ENCODE measurements at regions not wholly inside any gene's neighbourhood (a gene's known extent, or its start where the extent isn't known, plus 50 kb on each side); places are given as distances from the start of the nearest gene placed in this dataset.

DNA sequence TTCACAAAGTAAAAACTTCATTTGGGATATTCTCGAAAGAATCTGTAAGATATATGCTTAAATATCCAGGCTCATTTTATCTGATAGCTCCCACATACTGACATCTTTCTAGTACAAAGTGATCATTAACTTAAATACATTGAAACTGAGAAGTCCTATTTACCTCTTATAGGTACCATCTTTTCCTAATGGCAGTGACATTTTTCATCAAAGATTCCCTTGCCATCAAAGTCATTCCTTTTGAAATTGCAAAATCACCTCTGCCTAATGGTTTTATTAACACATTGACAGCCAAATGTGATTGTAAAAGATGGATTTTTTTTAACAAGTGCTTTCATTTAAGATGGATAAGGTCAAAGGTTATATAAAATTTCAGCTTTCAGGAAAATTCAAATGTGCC lies 346.6 kb downstream of the MFSD1 start:
- TF ChIP-seq CTCF (IDR thresholded peaks at IDR 0.05; ENCODE audit: low read depth, low read length) = no peak
- no peak overlapping the region for H3K4me3 ChIP-seq (ENCODE audit: low read depth, low read length)

- H3K4me3 ChIP-seq (ENCODE audit: low read depth, low read length) = no peak overlapping the region
- TF ChIP-seq CTCF (IDR thresholded peaks at IDR 0.05; ENCODE audit: low read depth, low read length) = no peak
These were observed 347.3 kb downstream of the MFSD1 start for GRCh38 chr3:159149131-159149530.

DNA sequence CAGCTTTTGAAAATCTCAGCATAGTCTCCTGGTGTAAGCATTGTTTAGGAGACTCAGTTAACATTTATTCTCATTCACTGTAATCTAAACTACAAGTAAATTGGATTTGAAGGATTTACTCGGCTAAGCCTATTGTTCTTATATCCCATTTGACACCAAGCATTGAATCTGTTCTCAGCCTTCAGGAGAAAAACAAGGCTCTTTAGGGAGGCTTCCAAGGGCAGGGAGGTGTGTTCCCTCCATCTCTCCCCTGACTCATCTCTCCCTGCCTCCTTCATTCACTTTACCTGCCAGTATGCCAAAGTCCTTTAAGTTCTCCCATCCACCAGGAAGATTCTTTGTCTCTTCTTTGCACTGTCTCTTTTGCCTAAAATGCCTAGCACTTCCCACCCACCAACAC lies 347.8 kb downstream of the MFSD1 start:
- no peak overlapping the region for H3K4me3 ChIP-seq (ENCODE audit: low read depth, low read length)
- TF ChIP-seq CTCF (IDR thresholded peaks at IDR 0.05; ENCODE audit: low read depth, low read length) = no peak

DNA sequence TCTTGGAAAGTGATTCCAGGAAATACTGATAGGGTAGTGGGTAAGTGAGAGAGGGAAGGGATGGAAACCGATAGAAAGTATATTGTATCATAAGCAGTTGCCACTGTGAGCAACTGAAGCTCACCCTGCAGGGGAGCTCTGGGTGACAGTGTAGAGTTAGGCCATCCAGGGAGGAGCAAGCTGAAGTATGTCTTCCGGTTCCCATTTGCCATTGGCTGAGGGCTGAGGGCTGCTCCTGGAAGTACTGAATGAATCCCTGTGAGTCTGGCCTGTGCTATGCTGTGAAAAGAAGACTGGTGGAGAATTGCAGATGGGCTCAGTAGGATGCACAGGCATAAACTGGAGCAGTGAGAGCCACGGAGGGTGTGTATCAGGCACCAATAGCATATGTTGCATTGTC lies 348.3 kb downstream of the MFSD1 start:
- no peak overlapping the region for H3K4me3 ChIP-seq (ENCODE audit: low read depth, low read length)
- no peak for TF ChIP-seq CTCF (IDR thresholded peaks at IDR 0.05; ENCODE audit: low read depth, low read length)

- TF ChIP-seq CTCF (IDR thresholded peaks at IDR 0.05; ENCODE audit: low read depth, low read length) = no peak
- no peak overlapping the region for H3K4me3 ChIP-seq (ENCODE audit: low read depth, low read length)
These were observed 349.3 kb downstream of the MFSD1 start for GRCh38 chr3:159151130-159151529.

- H3K4me3 ChIP-seq (ENCODE audit: low read depth, low read length) = no peak overlapping the region
- TF ChIP-seq CTCF (IDR thresholded peaks at IDR 0.05; ENCODE audit: low read depth, low read length) = no peak
These were observed 355.4 kb downstream of the MFSD1 start for GRCh38 chr3:159157275-159157674.

- TF ChIP-seq CTCF (IDR thresholded peaks at IDR 0.05; ENCODE audit: low read depth, low read length) = no peak
- H3K4me3 ChIP-seq (ENCODE audit: low read depth, low read length) = no peak overlapping the region
These were observed 356.4 kb downstream of the MFSD1 start for GRCh38 chr3:159158213-159158612.

All from WI38 (cell line).